Natural killer cell treated with Interleukin-12 subunit alpha and Interleukin-12 subunit beta and Interleukin-15 and Interleukin-18, amount 100 ng/mL, for 72 hours (primary cell): ENCODE measurements at regions not wholly inside any gene's neighbourhood (a gene's known extent, or its start where the extent isn't known, plus 50 kb on each side); places are given as distances from the start of the nearest gene placed in this dataset.
"Not testable (repeated sequence)": the region's sequence is repeated elsewhere in the genome, so short reads cannot be mapped to it uniquely, and the experiment has no call there.

Experiments
- ATAC-seq, 2 donors: fragments of 150-1000 bp; cut with Tn5 transposase in 1 of 2; sonication (Bioruptor Pico), chemical (Tn5 transposase) in 1 of 2; 2 replicates each; pipeline ENCODE4 v1.10.0; 2021
- DNase-seq: peaks from one replicate; pipeline ENCODE4 v3.0.0; 2022; ENCODE audit warnings: low spot score
- H3K27ac Mint-ChIP-seq, 2 donors: 1 replicate in 1 of 2; 2 replicates in 1 of 2; pipeline ENCODE4 v1.8.0; 2022; ENCODE audit warnings: mixed read lengths in 2 of 2, mild to moderate bottlenecking in 1 of 2, moderate library complexity in 1 of 2
- H3K27me3 Mint-ChIP-seq, 2 donors: 1 replicate in 1 of 2; 2 replicates in 1 of 2; pipeline ENCODE4 v1.8.0; 2022; ENCODE audit warnings: mixed read lengths in 2 of 2
- H3K36me3 Mint-ChIP-seq: one replicate; pipeline ENCODE4 v1.8.0; 2022; ENCODE audit warnings: mixed read lengths
- H3K4me1 Mint-ChIP-seq, 2 donors: 1 replicate in 1 of 2; 2 replicates in 1 of 2; pipeline ENCODE4 v1.8.0; 2022; ENCODE audit warnings: low read depth in 2 of 2, mixed read lengths in 2 of 2, mild to moderate bottlenecking in 1 of 2
- H3K4me3 Mint-ChIP-seq: one replicate; pipeline ENCODE4 v1.8.0; 2022; ENCODE audit warnings: mixed read lengths
- H3K9me3 Mint-ChIP-seq: 2 replicates; pipeline ENCODE4 v1.8.0; 2022; ENCODE audit warnings: mixed read lengths

DNA sequence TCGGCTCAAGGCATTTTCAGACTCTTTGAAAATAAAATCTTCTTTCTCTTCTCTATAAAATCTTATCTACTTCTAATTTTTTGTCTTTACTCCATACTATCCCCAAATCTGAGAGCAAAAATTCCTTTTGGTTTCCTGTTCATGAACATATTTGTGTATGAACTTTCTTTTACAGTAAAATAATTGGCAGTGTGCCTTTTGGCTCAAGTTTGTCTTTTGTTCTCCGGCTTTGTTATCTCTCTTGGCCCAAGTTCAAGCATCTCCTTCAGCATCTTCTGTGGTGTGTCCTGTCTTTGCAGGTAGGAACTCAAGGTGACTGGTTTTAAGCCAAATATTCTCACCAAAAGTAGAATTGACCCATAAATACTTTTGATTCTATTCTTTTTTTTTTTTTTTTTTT, 276.6 kb upstream of the FAT1 start:
- DNase-seq: no peak
- ATAC-seq: no peak
- no peak overlapping the region for H3K4me3 Mint-ChIP-seq
- peaks cover 12% of the 10 kb centered on the region for H3K9me3 Mint-ChIP-seq
- no peaks in the 10 kb centered on the region for H3K36me3 Mint-ChIP-seq
- no peaks in the 10 kb centered on the region for H3K27me3 Mint-ChIP-seq
- H3K27ac Mint-ChIP-seq: no peak overlapping the region
- H3K4me1 Mint-ChIP-seq: no peaks in the 10 kb centered on the region

DNA sequence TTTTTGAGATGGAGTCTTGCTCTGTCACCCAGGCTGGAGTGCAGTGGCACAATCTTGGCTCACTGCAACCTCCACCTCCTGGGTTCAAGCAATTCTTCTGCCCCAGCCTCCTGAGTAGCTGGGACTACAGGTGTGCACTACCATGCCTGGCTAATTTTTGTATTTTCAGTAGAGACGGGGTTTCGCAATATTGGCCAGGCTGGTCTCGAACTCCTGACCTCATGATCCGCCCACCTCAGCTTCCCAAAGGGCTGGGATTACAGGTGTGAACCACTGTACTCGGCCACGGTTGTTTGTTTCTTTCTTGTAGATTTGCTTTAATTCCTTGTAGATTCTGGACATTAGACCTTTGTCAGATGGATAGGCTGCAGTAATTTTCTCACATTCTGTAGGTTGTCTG, 278.5 kb upstream of the FAT1 start:
- H3K27ac Mint-ChIP-seq, ATAC-seq, H3K36me3 Mint-ChIP-seq, H3K27me3 Mint-ChIP-seq, DNase-seq, H3K4me1 Mint-ChIP-seq, H3K4me3 Mint-ChIP-seq: not testable (repeated sequence)
- H3K9me3 Mint-ChIP-seq: peaks cover 12% of the 10 kb centered on the region

DNA sequence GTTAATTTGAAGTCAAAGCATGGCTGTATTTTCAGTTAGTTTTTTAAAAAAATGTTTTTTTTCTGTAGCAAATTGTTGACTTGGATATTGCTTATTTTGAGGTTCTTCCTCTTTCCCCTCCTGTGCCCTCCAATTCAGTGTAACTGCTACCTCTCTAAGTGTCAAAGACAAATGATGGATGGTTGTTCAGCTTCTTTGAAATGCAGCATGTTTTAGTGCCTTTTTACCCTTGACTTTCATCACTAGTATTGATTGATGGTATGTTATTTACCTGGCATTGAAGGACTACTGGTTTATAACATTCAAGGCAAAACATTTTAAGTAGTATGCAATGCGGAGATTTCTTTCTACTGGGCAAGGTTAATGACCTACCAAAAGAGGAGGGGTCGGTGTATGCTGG, 281.0 kb upstream of the FAT1 start:
- H3K4me1 Mint-ChIP-seq: no peaks in the 10 kb centered on the region
- H3K27ac Mint-ChIP-seq: no peak overlapping the region
- H3K27me3 Mint-ChIP-seq: no peaks in the 10 kb centered on the region
- no peak for ATAC-seq
- no peaks in the 10 kb centered on the region for H3K36me3 Mint-ChIP-seq
- no peak for DNase-seq
- H3K9me3 Mint-ChIP-seq: peaks cover 12% of the 10 kb centered on the region
- H3K4me3 Mint-ChIP-seq: no peak overlapping the region

DNA sequence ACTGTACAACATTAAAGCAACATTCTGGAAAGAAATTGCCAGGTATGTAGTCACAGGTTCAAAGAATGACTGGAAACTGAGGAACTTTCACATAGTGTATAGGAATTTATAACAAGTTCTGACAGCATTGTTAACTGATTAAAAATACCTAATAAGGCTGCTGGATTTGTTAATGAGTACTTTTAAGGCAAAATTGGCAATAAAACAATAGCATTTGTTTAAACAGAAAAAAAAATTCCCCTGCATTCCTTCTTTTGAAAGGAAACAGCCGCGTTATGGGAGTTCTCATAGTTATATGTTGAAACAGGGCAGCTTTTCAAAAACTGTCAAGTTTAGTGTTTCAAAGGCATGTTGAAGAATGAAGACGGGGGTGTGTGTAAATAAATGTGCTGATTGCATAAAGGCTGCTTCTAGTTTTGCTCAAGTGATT, 282.5 kb upstream of the FAT1 start:
- no peak overlapping the region for H3K27ac Mint-ChIP-seq
- no peaks in the 10 kb centered on the region for H3K36me3 Mint-ChIP-seq
- H3K4me1 Mint-ChIP-seq: no peaks in the 10 kb centered on the region
- ATAC-seq: no peak
- no peak overlapping the region for H3K4me3 Mint-ChIP-seq
- H3K9me3 Mint-ChIP-seq: peaks cover 12% of the 10 kb centered on the region
- H3K27me3 Mint-ChIP-seq: no peaks in the 10 kb centered on the region
- DNase-seq: no peak

DNA sequence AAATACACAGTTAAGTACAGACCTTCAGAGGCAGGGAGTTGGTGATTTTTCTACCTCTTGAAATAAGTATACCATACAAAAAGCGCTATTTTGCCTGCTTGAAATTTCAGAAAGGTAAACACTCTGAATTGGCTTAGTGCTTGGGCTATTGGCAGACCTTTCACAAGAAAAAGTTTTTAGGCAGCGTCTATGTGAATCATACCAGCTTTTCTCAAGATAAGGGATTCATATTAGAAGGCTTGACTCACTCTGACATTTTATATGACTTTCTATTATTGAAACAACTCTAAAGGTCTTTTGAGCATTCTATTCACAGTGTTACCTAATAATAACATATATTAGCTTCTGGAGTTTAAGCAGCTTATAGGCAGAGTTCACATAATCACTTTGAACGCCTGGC, 286.4 kb upstream of the FAT1 start:
- H3K4me1 Mint-ChIP-seq: no peaks in the 10 kb centered on the region
- DNase-seq (no peak), ATAC-seq (no peak)
- H3K36me3 Mint-ChIP-seq: no peaks in the 10 kb centered on the region
- no peaks in the 10 kb centered on the region for H3K27me3 Mint-ChIP-seq
- peaks cover 16% of the 10 kb centered on the region for H3K9me3 Mint-ChIP-seq
- no peak overlapping the region for H3K4me3 Mint-ChIP-seq
- H3K27ac Mint-ChIP-seq: no peak overlapping the region

DNA sequence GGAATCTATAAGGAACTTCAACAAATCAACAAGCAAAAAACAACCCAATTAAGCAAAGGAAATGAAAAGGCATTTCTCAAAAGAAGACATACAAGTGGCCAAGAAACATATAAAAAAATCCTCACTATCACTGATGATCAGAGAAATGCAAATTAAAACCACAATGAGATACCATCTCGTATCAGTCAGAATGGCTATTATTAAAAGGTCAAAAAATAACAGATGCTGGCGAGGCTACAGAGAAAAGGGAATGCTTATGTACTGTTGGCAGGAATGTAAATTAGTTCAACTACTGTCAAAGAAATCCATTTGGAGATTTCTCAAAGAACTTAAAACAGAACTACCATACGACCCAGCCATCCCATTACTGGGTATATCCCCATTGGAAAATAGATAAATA, 292.4 kb upstream of the FAT1 start:
- H3K4me3 Mint-ChIP-seq: no peak overlapping the region
- peaks cover 5% of the 10 kb centered on the region for H3K36me3 Mint-ChIP-seq
- ATAC-seq (no peak), DNase-seq (no peak)
- H3K9me3 Mint-ChIP-seq: peaks cover 23% of the 10 kb centered on the region
- no peaks in the 10 kb centered on the region for H3K27me3 Mint-ChIP-seq
- H3K4me1 Mint-ChIP-seq: no peaks in the 10 kb centered on the region
- no peak overlapping the region for H3K27ac Mint-ChIP-seq

DNA sequence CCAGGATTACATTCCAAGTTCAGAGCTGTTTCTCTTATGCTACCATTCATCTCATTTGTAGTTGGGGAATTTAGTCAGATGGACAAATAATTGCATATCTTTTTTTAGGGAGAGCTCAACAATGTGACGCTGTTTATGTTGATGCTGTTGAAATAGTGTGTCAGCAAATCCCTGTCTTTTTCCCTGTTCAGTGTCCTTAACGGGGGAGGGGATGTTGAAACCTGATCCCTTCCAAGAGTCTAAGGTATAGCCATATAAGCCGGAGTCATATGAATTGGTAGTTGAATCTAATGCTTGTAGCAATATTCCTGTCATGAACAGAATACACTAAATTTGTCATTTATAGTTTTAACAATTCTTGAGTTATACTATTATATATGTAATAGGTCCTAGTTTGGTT, 293.5 kb upstream of the FAT1 start:
- Mint-ChIP-seq H3K27ac (no peak overlapping the region), H3K4me3 (no peak overlapping the region), H3K9me3 (peaks cover 23% of the 10 kb centered on the region), H3K27me3 (no peaks in the 10 kb centered on the region), H3K4me1 (no peaks in the 10 kb centered on the region), H3K36me3 (peaks cover 5% of the 10 kb centered on the region)
- DNase-seq (no peak), ATAC-seq (no peak)

DNA sequence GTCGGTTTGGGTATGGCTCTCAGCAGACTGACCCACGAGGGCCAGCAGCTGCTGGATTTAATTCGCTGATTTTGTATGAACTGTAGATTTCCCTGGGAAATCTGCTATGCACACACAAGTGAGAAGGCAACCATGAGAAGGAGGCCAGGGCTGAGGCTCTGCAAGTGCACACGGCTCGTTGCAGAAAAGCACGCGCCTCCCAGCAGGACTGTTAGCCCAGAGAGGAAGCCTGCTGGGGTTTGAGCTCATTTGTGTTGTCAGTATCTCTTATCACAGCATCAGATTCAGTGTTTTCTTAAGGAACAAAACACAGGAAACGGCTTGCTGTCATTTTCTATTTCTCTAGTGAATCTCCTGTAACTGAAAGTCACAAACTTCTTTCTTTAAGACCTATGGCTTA, 296.2 kb upstream of the FAT1 start:
- Mint-ChIP-seq H3K27me3 (no peaks in the 10 kb centered on the region), H3K4me1 (no peaks in the 10 kb centered on the region), H3K9me3 (peaks cover 15% of the 10 kb centered on the region), H3K4me3 (no peak overlapping the region), H3K36me3 (peaks cover 5% of the 10 kb centered on the region), H3K27ac (no peak overlapping the region)
- DNase-seq (no peak), ATAC-seq (no peak)

DNA sequence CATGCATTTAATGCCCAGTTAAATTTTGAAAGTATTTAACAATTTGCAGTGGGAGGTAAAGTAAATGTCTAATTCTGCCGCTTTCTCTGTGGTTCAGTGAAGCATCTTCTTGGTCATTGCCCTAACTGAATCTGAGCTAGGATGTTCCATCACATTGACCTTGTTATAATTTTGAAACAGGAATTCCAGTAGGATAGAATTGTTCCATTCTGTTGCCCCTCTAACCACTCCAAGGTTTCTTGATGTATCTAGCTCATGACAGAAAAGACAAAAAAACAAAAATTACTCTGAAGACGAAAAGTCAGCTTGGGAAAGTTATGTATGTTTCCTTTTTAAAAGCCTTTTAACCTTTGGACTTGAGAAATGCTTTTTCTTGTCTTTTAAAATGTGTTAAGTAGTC, 297.0 kb upstream of the FAT1 start:
- Mint-ChIP-seq H3K4me3 (no peak overlapping the region), H3K9me3 (peaks cover 13% of the 10 kb centered on the region), H3K36me3 (peaks cover 5% of the 10 kb centered on the region), H3K4me1 (no peaks in the 10 kb centered on the region), H3K27ac (no peak overlapping the region), H3K27me3 (no peaks in the 10 kb centered on the region)
- DNase-seq (no peak), ATAC-seq (no peak)

DNA sequence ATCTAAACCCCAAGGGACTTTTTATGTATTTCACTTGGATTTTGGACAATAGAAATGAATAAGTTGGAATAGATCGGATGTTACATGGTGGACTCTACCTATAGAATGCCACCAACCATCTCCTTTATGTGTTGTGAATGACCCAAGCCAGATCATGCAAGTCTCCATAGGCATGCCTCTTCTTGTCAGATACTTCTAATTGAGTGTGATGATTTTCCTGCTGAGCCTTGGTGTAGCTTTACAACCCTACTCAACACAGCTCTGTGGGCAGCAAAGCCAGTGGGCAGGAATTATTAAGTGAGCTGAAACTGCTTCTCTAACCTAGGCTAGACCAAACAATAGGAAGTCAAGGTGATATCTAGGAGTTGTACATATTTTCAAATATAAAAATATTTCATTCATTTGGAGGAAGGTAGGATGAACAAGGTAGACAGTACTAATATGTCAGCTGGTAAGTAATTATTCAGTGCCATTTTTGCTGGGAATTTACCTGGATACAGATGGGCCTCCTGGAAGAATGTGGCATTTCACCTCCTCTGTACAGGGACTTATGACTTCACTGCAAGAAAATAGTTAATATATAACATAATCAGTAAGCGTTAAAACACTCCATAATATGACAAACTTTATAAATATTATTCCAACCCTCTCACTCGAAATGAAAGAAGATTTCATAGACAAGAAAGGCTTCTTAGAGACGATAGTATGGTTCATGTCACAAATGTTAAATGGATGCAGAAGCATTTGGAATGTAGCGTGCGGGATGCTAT, 298.0 kb upstream of the FAT1 start:
- no peaks in the 10 kb centered on the region for H3K4me1 Mint-ChIP-seq
- no peak overlapping the region for H3K4me3 Mint-ChIP-seq
- no peak for DNase-seq
- ATAC-seq: no peak
- H3K36me3 Mint-ChIP-seq: peaks cover 5% of the 10 kb centered on the region
- H3K27me3 Mint-ChIP-seq: no peaks in the 10 kb centered on the region
- H3K27ac Mint-ChIP-seq: no peak overlapping the region
- H3K9me3 Mint-ChIP-seq: peaks cover 20% of the 10 kb centered on the region

DNA sequence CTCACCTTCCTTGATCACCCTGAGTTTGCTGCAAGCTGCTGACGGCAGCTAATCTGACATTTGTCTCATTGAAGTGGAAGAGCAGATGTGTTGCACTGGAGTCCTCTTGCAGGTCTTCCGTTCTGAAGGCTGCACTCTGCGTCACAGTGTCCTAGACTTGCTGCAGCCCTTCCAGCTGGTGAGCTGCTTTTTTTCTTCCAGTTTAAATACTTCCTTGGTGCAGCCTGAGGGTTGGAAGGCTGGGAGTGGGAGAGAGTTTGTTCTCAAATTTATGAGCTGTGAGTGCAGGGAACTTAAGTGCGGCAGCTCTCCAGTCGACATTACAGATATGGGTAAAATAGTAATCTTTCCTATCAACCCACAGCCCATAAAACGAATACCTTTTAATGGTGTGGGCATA, 303.6 kb upstream of the FAT1 start:
- DNase-seq: no peak
- Mint-ChIP-seq H3K4me1 (no peaks in the 10 kb centered on the region), H3K27me3 (no peaks in the 10 kb centered on the region), H3K4me3 (no peak overlapping the region), H3K27ac (no peak overlapping the region), H3K36me3 (no peaks in the 10 kb centered on the region), H3K9me3 (peaks cover 32% of the 10 kb centered on the region)
- ATAC-seq: no peak

DNA sequence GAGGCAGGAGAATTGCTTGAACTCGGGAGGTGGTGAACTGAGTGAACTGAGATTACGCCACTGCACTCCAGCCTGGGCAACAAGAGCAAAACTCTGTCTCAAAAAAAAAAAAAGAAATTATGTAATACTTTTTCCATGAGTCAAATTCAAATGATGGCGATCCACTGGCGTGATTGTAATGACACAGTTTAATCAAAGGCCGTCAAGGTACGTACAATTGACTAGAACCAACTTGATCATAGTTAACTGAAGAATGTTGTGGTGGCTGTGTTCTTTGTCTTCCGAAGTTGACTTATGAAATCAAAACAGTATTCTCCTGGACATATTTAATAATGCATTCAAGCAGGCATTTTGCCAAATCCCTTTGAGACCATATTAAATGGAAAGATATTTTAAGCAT, 318.6 kb upstream of the FAT1 start:
- DNase-seq: no peak
- no peak overlapping the region for H3K4me3 Mint-ChIP-seq
- H3K27ac Mint-ChIP-seq: no peak overlapping the region
- no peaks in the 10 kb centered on the region for H3K27me3 Mint-ChIP-seq
- H3K4me1 Mint-ChIP-seq: no peaks in the 10 kb centered on the region
- ATAC-seq: no peak
- no peaks in the 10 kb centered on the region for H3K36me3 Mint-ChIP-seq
- peaks cover 6% of the 10 kb centered on the region for H3K9me3 Mint-ChIP-seq

DNA sequence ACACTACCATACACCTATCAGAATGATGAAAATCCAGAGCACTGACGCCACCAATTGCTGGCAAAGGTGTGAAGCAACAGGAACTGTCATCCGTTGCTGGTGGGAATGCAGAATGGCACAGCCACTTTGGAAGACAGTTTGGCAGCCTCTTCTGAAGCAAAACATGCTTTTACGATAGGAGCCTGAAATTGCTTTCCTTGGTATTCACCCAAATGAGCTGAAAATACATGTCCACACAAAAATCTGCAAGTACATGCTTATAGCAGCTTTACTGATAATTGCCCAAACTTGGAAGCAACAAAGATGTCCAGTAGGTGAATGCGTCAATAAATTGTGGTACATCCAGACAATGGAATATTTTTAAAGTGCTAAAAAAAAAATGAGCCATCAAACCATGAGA, 322.8 kb upstream of the FAT1 start:
- peaks cover 6% of the 10 kb centered on the region for H3K9me3 Mint-ChIP-seq
- no peaks in the 10 kb centered on the region for H3K27me3 Mint-ChIP-seq
- ATAC-seq (no peak), DNase-seq (no peak)
- no peak overlapping the region for H3K27ac Mint-ChIP-seq
- no peaks in the 10 kb centered on the region for H3K4me1 Mint-ChIP-seq
- H3K4me3 Mint-ChIP-seq: no peak overlapping the region
- H3K36me3 Mint-ChIP-seq: no peaks in the 10 kb centered on the region

DNA sequence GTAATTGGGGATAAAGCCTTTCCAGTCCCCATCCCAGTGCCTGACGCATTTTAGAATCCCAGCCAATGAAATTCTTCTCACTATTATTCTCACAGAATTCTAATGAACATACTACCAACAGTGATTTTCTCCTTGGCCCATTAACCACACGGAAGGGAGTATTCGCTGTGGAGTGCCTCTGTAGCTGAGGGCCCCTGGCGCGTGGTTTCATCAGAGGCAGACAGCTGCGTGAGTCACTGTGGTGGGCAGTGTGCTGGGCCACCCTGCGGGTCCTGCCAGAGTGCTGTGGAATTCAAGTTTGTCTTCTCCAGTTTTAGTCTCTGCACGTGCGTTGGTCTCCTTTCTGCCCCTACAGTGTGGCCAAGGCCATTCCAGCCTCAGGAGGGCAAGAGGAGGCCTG, 335.4 kb upstream of the FAT1 start:
- no peaks in the 10 kb centered on the region for H3K27me3 Mint-ChIP-seq
- H3K9me3 Mint-ChIP-seq: peaks cover 4% of the 10 kb centered on the region
- no peak overlapping the region for H3K27ac Mint-ChIP-seq
- ATAC-seq: no peak
- H3K4me3 Mint-ChIP-seq: no peak overlapping the region
- H3K36me3 Mint-ChIP-seq: no peaks in the 10 kb centered on the region
- no peak for DNase-seq
- no peaks in the 10 kb centered on the region for H3K4me1 Mint-ChIP-seq

DNA sequence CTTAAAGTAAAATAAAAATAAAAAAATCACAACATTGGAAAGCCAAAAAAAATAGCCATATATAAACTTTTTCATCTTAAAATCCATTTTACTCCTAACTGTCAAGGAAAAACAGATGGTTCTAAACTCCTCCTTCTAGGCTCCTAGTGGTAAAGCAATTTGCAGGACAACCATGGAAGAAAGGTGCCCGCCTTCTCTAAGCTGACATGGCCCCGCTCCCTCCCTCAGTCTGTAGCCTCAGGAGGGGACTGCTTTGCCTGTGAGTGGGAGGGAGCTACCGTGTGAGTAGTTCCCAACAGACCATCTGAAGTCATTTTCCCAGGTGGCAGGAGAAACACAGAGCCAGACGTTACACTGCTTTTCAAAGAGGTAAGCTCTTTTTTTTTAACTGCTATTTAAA, 336.2 kb upstream of the FAT1 start:
- H3K36me3 Mint-ChIP-seq: no peaks in the 10 kb centered on the region
- H3K4me1 Mint-ChIP-seq: no peaks in the 10 kb centered on the region
- peaks cover 4% of the 10 kb centered on the region for H3K9me3 Mint-ChIP-seq
- H3K27me3 Mint-ChIP-seq: no peaks in the 10 kb centered on the region
- no peak overlapping the region for H3K4me3 Mint-ChIP-seq
- H3K27ac Mint-ChIP-seq: no peak overlapping the region
- ATAC-seq (no peak), DNase-seq (no peak)
